ENCODE measurements at regions not wholly inside any gene's neighbourhood (a gene's known extent, or its start where the extent isn't known, plus 50 kb on each side); places are given as distances from the start of the nearest gene placed in this dataset.

GRCh38 chr13:40318366-40318765 is 348.1 kb downstream of the FOXO1 start:
- DNase-seq = peak; percentile 68

GRCh38 chr13:40319699-40320579 is 346.5 kb downstream of the FOXO1 start:
- DNase-seq = no peak

GRCh38 chr13:40328091-40328490 is 338.4 kb downstream of the FOXO1 start:
- peak; percentile 22 for DNase-seq

DNA sequence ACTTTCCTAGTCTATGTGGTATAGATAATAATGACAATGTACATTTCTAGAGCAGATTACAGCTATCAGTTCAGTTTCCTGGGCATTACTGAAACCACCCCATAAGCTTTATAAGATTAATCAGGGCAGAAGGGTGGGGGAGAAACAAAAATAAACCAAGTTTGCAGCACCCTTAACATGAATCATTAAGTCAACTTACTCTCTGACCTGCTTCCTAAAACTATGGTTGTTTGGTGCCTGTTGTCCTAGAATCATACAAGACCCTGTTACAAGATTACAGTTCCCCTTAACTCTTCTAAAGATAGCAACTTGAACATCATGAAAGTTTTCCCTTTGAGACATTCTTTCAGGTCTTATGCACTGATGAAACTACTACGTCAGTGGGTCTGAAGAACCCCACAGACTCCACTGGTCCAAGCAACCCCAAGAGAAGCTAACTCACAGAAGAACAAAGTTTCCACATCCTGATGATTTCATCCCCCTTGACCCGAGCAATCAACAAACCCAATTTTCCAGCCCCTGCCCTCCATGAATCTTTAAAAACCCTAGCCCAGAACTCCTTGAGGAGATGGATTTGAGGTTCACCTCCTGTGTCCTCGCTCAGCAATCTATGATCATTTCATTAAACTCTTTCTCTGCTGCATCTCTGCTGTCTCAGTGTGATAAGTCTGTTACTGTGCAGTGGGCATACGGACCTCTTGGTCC is 336.5 kb downstream of the FOXO1 start:
- no peak for DNase-seq

DNA sequence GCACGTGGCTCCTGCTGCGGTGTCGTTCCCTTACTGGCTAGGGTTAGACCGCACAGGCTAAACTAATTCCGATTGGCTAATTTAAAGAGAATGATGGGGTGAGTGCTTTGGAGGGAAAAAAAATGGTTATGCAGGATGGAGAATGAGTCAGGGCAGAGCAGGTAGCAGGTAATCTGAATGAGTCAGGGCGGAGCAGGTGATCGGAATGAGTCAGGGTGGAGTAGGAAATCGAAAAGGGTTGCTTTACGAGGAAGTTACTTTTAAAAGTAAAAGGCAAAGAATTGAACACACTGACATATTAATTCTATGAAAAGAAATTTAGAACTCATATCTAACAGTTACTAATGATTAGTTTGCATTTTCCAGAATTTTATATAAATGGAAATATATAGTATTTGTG is 335.5 kb downstream of the FOXO1 start:
- no peak for DNase-seq

GRCh38 chr13:40331802-40332201 is 334.6 kb downstream of the FOXO1 start:
- DNase-seq = no peak

- DNase-seq = no peak
These were observed 333.2 kb downstream of the FOXO1 start for GRCh38 chr13:40333226-40333625.

- no peak for DNase-seq
These were observed 332.4 kb downstream of the FOXO1 start for GRCh38 chr13:40334031-40334430.

DNA sequence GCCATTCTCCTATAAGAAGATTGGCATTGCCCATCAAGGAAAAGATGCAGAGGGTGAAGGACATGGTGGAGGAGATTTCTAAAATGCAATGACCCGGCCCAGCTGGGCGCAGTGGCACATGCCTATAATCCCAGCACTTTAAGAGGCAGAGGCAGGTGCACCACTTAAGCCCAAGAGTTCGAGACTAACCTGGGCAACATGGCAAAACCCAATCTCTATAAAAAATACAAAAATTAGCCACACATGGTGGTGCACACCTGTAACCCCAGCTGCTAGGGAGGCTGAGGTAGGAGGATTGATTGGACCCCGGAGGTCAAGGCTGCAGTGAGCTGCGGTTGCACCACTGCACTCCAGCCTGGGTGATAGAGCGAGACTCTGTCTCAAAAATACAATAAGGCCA is 331.8 kb downstream of the FOXO1 start:
- no peak for DNase-seq

DNA sequence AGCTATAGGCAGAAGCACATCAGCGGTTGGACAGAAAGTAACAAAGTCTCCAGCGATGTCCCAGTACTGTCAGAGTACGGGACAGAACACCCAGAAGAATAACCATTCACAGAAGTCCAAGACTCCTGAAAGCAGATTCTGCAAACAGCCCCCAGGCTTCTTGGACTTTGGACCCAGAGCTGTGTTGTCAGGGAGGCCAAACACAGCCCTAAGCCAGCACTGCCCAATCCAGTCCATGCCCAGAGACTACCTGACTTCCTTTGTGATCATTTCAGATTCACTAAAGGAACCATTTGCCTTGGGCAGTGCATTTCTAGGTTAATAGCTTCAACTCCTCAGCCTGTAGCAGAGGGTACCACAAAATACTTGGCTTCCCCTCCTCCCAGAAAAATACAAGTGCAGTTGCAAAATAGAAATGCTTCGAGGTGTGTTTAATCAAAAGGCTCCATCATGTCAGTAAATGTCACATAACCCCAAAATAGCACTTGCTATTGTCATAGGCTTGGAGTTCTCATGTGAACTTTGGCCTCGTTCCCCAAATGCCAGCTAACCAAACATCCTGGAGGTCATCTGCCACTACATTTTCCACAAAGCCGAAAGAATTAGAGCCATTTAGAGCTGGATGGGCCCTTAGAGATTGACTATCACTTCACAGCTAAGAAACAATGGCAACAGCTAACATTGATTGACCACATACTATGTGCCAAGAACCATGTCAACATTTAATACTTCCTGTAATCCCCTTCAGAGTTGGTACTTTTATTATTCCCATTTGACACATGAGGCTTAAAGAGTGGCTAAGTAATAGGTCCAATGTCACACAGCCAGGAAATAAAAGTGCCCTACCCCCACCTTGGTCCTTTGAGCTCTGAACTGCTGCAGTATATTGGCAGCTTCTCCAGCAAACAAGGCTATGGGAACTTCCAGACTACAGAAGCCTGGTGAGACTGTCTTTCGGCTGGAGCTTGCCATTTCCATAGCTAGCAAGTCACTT is 329.9 kb downstream of the FOXO1 start:
- DNase-seq = peak; percentile 66

DNA sequence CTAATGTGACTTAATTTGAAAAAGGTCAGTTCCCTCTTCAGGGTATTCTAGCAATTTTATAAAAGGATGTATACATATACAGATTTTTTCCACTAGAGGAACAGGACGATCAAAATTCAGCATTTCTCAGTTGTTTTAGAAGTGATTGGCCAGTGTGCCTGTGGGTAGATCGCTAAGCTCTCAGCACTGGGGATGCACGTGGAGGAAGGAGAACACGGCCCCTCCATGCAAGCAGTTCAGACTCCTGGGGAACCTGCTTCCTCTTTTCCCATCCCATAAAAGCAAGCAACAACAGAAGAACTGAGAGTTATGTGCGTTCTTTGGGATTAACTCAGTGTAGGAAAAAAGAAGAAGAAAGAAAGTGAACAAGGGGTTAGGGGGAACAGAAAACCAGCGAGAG is 328.8 kb downstream of the FOXO1 start:
- no peak for DNase-seq

DNA sequence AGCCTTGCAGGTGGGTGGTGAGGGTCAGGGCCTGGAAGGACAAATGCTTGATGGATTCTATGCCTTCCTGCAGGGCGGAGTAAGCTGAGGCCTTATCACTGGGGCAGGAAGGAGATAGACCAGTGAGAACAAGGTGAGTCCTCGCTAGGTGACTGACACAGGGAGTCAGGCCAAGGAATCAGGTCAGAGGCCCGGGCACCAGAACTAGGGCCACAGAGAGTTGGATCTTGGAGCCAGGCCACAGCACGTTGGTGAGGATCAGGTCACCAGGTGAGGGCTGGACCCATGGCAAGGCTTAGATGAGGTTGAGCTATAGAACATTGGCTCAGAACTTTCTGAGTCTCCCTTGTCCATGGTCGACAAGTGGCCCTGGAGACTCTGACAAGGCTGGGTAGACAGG is 328.2 kb downstream of the FOXO1 start:
- no peak for DNase-seq

GRCh38 chr13:40340368-40341095 is 325.9 kb downstream of the FOXO1 start:
- peak; percentile 9 for DNase-seq

- DNase-seq = no peak
These were observed 325.4 kb downstream of the FOXO1 start for GRCh38 chr13:40341096-40341471.

DNA sequence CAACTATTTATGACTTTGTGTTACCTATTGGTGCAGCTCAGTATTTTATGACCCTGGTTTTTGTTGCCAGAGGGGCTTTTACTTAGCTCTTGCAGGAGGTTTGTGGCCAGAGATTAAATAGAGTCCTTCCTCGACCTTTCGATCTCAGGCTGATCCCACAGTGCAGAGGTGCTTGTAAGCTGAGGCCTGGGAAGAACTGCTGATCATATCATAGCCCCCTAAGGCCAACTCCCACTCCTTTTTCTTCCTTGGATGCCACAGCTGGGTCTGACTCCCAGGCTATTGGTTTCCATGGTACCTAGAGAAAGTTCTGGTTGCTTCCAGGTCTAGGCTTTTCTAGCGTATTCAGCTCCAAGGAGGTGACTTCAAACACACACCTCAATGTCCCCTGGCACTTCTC is 324.9 kb downstream of the FOXO1 start:
- no peak for DNase-seq

- no peak for DNase-seq
These were observed 324.0 kb downstream of the FOXO1 start for GRCh38 chr13:40342461-40342860.

GRCh38 chr13:40342901-40343300 is 323.5 kb downstream of the FOXO1 start:
- no peak for DNase-seq

- no peak for DNase-seq
These were observed 322.7 kb downstream of the FOXO1 start for GRCh38 chr13:40343550-40344269.

GRCh38 chr13:40344270-40345148 is 321.9 kb downstream of the FOXO1 start:
- DNase-seq = peak; percentile 27

DNA sequence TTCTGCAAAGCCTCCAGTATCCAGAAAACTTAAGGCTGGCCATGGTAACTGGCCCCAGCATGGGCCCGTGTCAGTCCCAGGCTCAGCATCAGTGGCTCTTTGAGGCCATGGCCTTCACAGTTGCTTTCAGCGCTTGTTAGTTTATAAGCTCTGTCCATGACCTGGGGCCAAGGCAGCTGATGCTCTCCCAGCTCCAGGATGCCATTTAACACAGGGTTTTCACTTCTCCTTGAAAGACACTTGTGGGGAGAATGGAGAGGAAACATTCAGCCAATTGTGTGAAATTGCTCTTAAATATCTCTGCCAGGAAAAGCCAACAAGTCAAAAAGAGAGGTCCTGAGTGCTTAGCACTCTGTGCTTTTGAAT is 321.3 kb downstream of the FOXO1 start:
- no peak for DNase-seq
